SK-N-SH (cell line): ENCODE measurements at regions not wholly inside any gene's neighbourhood (a gene's known extent, or its start where the extent isn't known, plus 50 kb on each side); places are given as distances from the start of the nearest gene placed in this dataset.

Experiments used
- CTCF ChIA-PET: fragments of 300-600, 350-600 bp; formaldehyde crosslinking; extraction: SDS; loops from one replicate; lab custom pipeline; 2021; lab: Yijun Ruan, JAX
- POLR2A ChIA-PET: fragments of 350-600 bp; sonication (Branson Sonifier 250); formaldehyde crosslinking; extraction: SDS; loops from one replicate; lab custom pipeline; 2020; ENCODE audit warnings: antibody characterized with exemption, inconsistent platforms; lab: Yijun Ruan, JAX
- DNase-seq: peaks from one replicate; pipeline ENCODE4 v3.0.0; 2012
- H2AFZ ChIP-seq: fragments of 200-600 bp; sonication (generic); 2 replicates; pipeline ENCODE4 v1.8.1; 2016; ENCODE audit warnings: antibody characterized with exemption, mild to moderate bottlenecking, low read depth
- H3F3A ChIP-seq: fragments of 200-600 bp; sonication (generic); replicated peaks from 2 replicates; pipeline ENCODE3; 2016; ENCODE audit warnings: antibody characterized with exemption, mild to moderate bottlenecking; ENCODE audit not compliant: insufficient read depth
- H3K27ac ChIP-seq, 2 experiments: fragments of 200-500 bp in 1 of 2; fragments of 200-600 bp in 1 of 2; sonication (Bioruptor generic) in 1 of 2; sonication (generic), shearing (Covaris generic) in 1 of 2; 2 replicates each; pipeline versions ENCODE4 v1.5.1 to v1.6.1; 2014 to 2016; ENCODE audit warnings: low read depth in 2 of 2, inconsistent platforms in 1 of 2, low read length in 1 of 2, mild to moderate bottlenecking in 1 of 2, mixed read lengths in 1 of 2
- H3K27me3 ChIP-seq: fragments of 200-600 bp; sonication (generic), shearing (Covaris generic); 2 replicates; pipeline ENCODE4 v1.6.1; 2016; ENCODE audit warnings: mixed run types; ENCODE audit not compliant: insufficient read depth
- H3K36me3 ChIP-seq, 2 experiments: fragments of 200-500 bp in 1 of 2; fragments of 200-600 bp in 1 of 2; sonication (Bioruptor generic) in 1 of 2; sonication (generic) in 1 of 2; replicated peaks in 1 of 2; 2 replicates each; pipeline versions ENCODE3 to v1.5.1; 2014 to 2016; ENCODE audit warnings: low read length in 1 of 2, mild to moderate bottlenecking in 1 of 2; ENCODE audit not compliant: insufficient read depth in 2 of 2, control insufficient read depth in 1 of 2
- H3K4me1 ChIP-seq, 2 experiments: fragments of 200-500 bp in 1 of 2; fragments of 200-600 bp in 1 of 2; sonication (Bioruptor generic) in 1 of 2; sonication (generic), shearing (Covaris generic) in 1 of 2; 2 replicates each; pipeline versions ENCODE4 v1.5.1 to v1.6.1; 2014 to 2016; ENCODE audit warnings: low read depth in 1 of 2, low read length in 1 of 2, mixed run types in 1 of 2; ENCODE audit not compliant: insufficient read depth in 2 of 2, control insufficient read depth in 1 of 2
- H3K4me2 ChIP-seq: fragments of 200-600 bp; sonication (generic), shearing (Covaris generic); 2 replicates; pipeline ENCODE4 v1.6.1; 2017; ENCODE audit warnings: mixed run types
- H3K4me3 ChIP-seq, 2 experiments: fragments of 200-500 bp in 1 of 2; fragments of 200-600 bp in 1 of 2; sonication (Bioruptor generic) in 1 of 2; sonication (generic), shearing (Covaris generic) in 1 of 2; 2 replicates each; pipeline versions ENCODE4 v1.5.1 to v1.8.1; 2014 to 2016; ENCODE audit warnings: low read depth in 2 of 2, inconsistent platforms in 1 of 2, low read length in 1 of 2, mild to moderate bottlenecking in 1 of 2, mixed read lengths in 1 of 2, moderate library complexity in 1 of 2
- H3K79me2 ChIP-seq: fragments of 200-600 bp; sonication (generic); 2 replicates; pipeline ENCODE4 v1.8.1; 2017; ENCODE audit warnings: mild to moderate bottlenecking; ENCODE audit not compliant: insufficient read depth
- H3K9ac ChIP-seq: fragments of 200-600 bp; sonication (generic); 2 replicates; pipeline ENCODE4 v1.6.1; 2017; ENCODE audit warnings: mixed run types
- H3K9me2 ChIP-seq: fragments of 200-600 bp; sonication (generic); 2 replicates; pipeline ENCODE4 v1.6.1; 2017; ENCODE audit warnings: mixed run types
- H3K9me3 ChIP-seq: fragments of 200-600 bp; sonication (generic); 2 replicates; pipeline ENCODE4 v1.6.1; 2017; ENCODE audit warnings: mixed run types, mild to moderate bottlenecking, moderate library complexity
- H4K20me1 ChIP-seq: fragments of 200-600 bp; sonication (generic); 2 replicates; pipeline ENCODE4 v1.6.1; 2017; ENCODE audit warnings: mild to moderate bottlenecking, mixed run types; ENCODE audit not compliant: insufficient read depth
- CHD2 ChIP-seq: fragments of 150-350 bp; IDR thresholded peaks from 2 replicates; pipeline ENCODE4 v1.6.1; 2018; ENCODE audit warnings: low read length; ENCODE audit not compliant: partially characterized antibody
- ELF1 ChIP-seq: IDR thresholded peaks from 2 replicates; pipeline ENCODE4 v1.4.0; 2012
- EP300 ChIP-seq, 2 experiments: IDR thresholded peaks; 2 replicates each; pipeline versions ENCODE4 v1.4.0 to v1.6.1; 2012; ENCODE audit warnings: borderline replicate concordance in 1 of 2, low read depth in 1 of 2, low read length in 1 of 2
- EZH2phosphoT487 ChIP-seq: fragments of 200-600 bp; sonication (generic); IDR thresholded peaks from 2 replicates; pipeline ENCODE4 v1.6.1; 2017; ENCODE audit warnings: low read depth, mixed run types, mild to moderate bottlenecking, antibody characterized with exemption, moderate library complexity, borderline replicate concordance
- FOSL2 ChIP-seq: IDR thresholded peaks from 2 replicates; pipeline ENCODE4 v1.4.0; 2012; ENCODE audit warnings: low read depth, mild to moderate bottlenecking, moderate library complexity, borderline replicate concordance
- FOXM1 ChIP-seq: IDR thresholded peaks from 2 replicates; pipeline ENCODE4 v1.4.0; 2012; ENCODE audit warnings: low read depth, mild to moderate bottlenecking
- GABPA ChIP-seq: IDR thresholded peaks from 2 replicates; pipeline ENCODE4 v1.4.0; 2012; ENCODE audit warnings: low read depth, mild to moderate bottlenecking
- IRF3 ChIP-seq: fragments of 150-350 bp; IDR thresholded peaks from 2 replicates; pipeline ENCODE4 v1.6.1; 2016; ENCODE audit warnings: mild to moderate bottlenecking, low read depth, low read length
- MEF2A ChIP-seq: IDR thresholded peaks from 2 replicates; pipeline ENCODE4 v1.4.0; 2012; ENCODE audit warnings: low read depth, borderline replicate concordance
- MXI1 ChIP-seq: IDR thresholded peaks from 2 replicates; pipeline ENCODE4 v1.6.1; 2012; ENCODE audit warnings: mild to moderate bottlenecking, low read depth, low read length, improper control_type of control experiment
- NRF1 ChIP-seq: IDR thresholded peaks from 2 replicates; pipeline ENCODE4 v1.6.1; 2012; ENCODE audit warnings: low read depth, mild to moderate bottlenecking, low read length
- PBX3 ChIP-seq: IDR thresholded peaks from 2 replicates; pipeline ENCODE4; 2012
- RFX5 ChIP-seq: IDR thresholded peaks from 2 replicates; pipeline ENCODE4 v1.6.1; 2012; ENCODE audit warnings: mild to moderate bottlenecking, improper control_type of control experiment, low read length
- SMC3 ChIP-seq: IDR thresholded peaks from 2 replicates; pipeline ENCODE4 v1.6.1; 2012; ENCODE audit warnings: low read depth, low read length, improper control_type of control experiment
- TAF1 ChIP-seq: IDR thresholded peaks from 2 replicates; pipeline ENCODE4 v1.6.1; 2012; ENCODE audit warnings: low read depth, mild to moderate bottlenecking, low read length, moderate library complexity, borderline replicate concordance
- TEAD4 ChIP-seq: IDR thresholded peaks from 2 replicates; pipeline ENCODE4 v1.4.0; 2012; ENCODE audit warnings: mild to moderate bottlenecking, borderline replicate concordance; ENCODE audit not compliant: insufficient read depth
- USF1 ChIP-seq: IDR thresholded peaks from 2 replicates; pipeline ENCODE4 v1.4.0; 2012; ENCODE audit warnings: low read depth, borderline replicate concordance
- YY1 ChIP-seq: IDR thresholded peaks from 2 replicates; pipeline ENCODE4 v1.4.0; 2012; ENCODE audit warnings: low read depth, mild to moderate bottlenecking
- WGBS: methylation state at CpG from one replicate; pipeline ENCODE4 v1.1.6; 2017; ENCODE audit warnings: low lambda C conversion rate; 5-methylcytosine and 5-hydroxymethylcytosine counted together
- TF ChIP-seq, protein P1 (sequence below): IDR thresholded peaks from 2 replicates; pipeline ENCODE4 v1.4.0; 2012; ENCODE audit warnings: low read depth, borderline replicate concordance
- TF ChIP-seq, protein P2 (sequence below): fragments of 200-600 bp; sonication (generic); IDR thresholded peaks from 2 replicates; pipeline ENCODE4 v1.6.1; 2017; ENCODE audit warnings: antibody characterized with exemption, mild to moderate bottlenecking, moderate library complexity

GRCh38 chr7:153381275-153382040 lies 621.9 kb downstream of the ACTR3B start (continued):
- TF ChIP-seq, protein P1, sequence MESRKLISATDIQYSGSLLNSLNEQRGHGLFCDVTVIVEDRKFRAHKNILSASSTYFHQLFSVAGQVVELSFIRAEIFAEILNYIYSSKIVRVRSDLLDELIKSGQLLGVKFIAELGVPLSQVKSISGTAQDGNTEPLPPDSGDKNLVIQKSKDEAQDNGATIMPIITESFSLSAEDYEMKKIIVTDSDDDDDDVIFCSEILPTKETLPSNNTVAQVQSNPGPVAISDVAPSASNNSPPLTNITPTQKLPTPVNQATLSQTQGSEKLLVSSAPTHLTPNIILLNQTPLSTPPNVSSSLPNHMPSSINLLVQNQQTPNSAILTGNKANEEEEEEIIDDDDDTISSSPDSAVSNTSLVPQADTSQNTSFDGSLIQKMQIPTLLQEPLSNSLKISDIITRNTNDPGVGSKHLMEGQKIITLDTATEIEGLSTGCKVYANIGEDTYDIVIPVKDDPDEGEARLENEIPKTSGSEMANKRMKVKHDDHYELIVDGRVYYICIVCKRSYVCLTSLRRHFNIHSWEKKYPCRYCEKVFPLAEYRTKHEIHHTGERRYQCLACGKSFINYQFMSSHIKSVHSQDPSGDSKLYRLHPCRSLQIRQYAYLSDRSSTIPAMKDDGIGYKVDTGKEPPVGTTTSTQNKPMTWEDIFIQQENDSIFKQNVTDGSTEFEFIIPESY, result no peak
- TF ChIP-seq NRF1 (no peak), MEF2A (no peak), TEAD4 (no peak), SMC3 (peak; percentile 59; the same call in 1 of the 2 replicates), EZH2phosphoT487 (no peak), YY1 (no peak), ELF1 (no peak)

DNA sequence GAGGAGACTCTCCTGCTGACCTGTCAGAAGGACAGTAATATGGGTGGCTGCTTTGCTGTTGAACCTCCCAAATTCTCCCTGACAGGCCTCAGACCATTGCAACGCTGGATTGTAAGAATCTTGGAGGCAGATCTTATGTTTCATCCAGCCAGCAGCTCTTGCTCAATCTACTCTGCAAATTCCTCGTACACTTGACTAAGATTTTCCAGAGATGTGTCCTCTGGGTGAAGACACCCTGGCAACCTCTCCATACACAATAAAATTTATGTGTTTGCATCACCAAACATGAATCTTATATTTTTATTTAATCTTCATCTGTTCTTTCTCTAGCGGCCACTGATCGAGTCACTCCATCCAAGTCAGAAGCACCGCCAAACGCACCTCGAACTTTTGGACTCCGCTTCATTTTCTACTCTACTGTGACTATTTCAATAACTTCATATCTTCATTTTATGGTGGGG lies 623.1 kb downstream of the ACTR3B start:
- 36% methylated on average over 8 of the region's 8 CpGs for WGBS
- DNase-seq, result no peak
- H3K27me3 ChIP-seq, result no peaks in the 10 kb centered on the region
- no peak overlapping the region for H3K4me2 ChIP-seq
- H3K9ac ChIP-seq, result no peak overlapping the region
- no peaks in the 10 kb centered on the region for H3K4me1 ChIP-seq
- no peaks in the 10 kb centered on the region for H3F3A ChIP-seq
- no peak overlapping the region for H3K27ac ChIP-seq
- no peaks in the 10 kb centered on the region for H3K36me3 ChIP-seq
- H4K20me1 ChIP-seq, result no peaks in the 10 kb centered on the region
- ChIA-PET POLR2A (no interaction called here), CTCF (interaction anchor here (0.8 to 1.5 kb wide), 5 partner anchors 10 to 1121 kb away, joined by 3 to 4 read pairs (median 4); no protein-coding TSS in a partner anchor)
- peaks cover 4% of the 10 kb centered on the region; the same call in 1 of the 2 replicates for H3K9me3 ChIP-seq
- no peaks in the 10 kb centered on the region for H3K9me2 ChIP-seq
- H2AFZ ChIP-seq, result no peak overlapping the region
- H3K4me3 ChIP-seq, result no peak overlapping the region
- no peaks in the 10 kb centered on the region for H3K79me2 ChIP-seq
- TF ChIP-seq FOXM1 (no peak), RFX5 (no peak), USF1 (no peak), GABPA (no peak), FOSL2 (no peak), YY1 (no peak), MEF2A (no peak), MXI1 (no peak), EP300 (IDR thresholded peaks at IDR 0.05; ENCODE audit: borderline replicate concordance in 1 of 2, low read depth in 1 of 2, low read length in 1 of 2) (no peak), IRF3 (no peak), CHD2 (no peak), TAF1 (no peak), TEAD4 (no peak), ELF1 (no peak), PBX3 (no peak)
- TF ChIP-seq, protein P2, sequence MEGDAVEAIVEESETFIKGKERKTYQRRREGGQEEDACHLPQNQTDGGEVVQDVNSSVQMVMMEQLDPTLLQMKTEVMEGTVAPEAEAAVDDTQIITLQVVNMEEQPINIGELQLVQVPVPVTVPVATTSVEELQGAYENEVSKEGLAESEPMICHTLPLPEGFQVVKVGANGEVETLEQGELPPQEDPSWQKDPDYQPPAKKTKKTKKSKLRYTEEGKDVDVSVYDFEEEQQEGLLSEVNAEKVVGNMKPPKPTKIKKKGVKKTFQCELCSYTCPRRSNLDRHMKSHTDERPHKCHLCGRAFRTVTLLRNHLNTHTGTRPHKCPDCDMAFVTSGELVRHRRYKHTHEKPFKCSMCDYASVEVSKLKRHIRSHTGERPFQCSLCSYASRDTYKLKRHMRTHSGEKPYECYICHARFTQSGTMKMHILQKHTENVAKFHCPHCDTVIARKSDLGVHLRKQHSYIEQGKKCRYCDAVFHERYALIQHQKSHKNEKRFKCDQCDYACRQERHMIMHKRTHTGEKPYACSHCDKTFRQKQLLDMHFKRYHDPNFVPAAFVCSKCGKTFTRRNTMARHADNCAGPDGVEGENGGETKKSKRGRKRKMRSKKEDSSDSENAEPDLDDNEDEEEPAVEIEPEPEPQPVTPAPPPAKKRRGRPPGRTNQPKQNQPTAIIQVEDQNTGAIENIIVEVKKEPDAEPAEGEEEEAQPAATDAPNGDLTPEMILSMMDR, result no peak
- TF ChIP-seq, protein P1, result no peak
